H9 (cell line): ENCODE measurements at regions not wholly inside any gene's neighbourhood (a gene's known extent, or its start where the extent isn't known, plus 50 kb on each side); places are given as distances from the start of the nearest gene placed in this dataset.

Experiments
- DNase-seq: peaks from one replicate; pipeline ENCODE4 v3.0.0-alpha.2; 2017
- H2AFZ ChIP-seq: one replicate; pipeline ENCODE4 v1.6.1; 2013; ENCODE audit warnings: mild to moderate bottlenecking, low read length, control low read depth, moderate library complexity
- H2AK5ac ChIP-seq: 2 replicates; pipeline ENCODE4 v1.6.1; 2013; ENCODE audit warnings: low read length, control low read depth, mixed read lengths; ENCODE audit not compliant: insufficient read length
- H2BK120ac ChIP-seq: one replicate; pipeline ENCODE4 v1.6.1; 2013; ENCODE audit warnings: low read depth, mild to moderate bottlenecking, low read length, control low read depth, inconsistent platforms; ENCODE audit not compliant: poor library complexity, severe bottlenecking
- H2BK12ac ChIP-seq: 2 replicates; pipeline ENCODE4 v1.6.1; 2013; ENCODE audit warnings: low read length, control low read depth, mixed read lengths, low read depth; ENCODE audit not compliant: insufficient read length
- H2BK15ac ChIP-seq: 2 replicates; pipeline ENCODE4 v1.6.1; 2013; ENCODE audit warnings: low read depth, low read length, control low read depth
- H2BK20ac ChIP-seq: one replicate; pipeline ENCODE4 v1.6.1; 2013; ENCODE audit warnings: low read depth, mild to moderate bottlenecking, low read length, control low read depth, inconsistent platforms; ENCODE audit not compliant: poor library complexity, severe bottlenecking
- H2BK5ac ChIP-seq: 2 replicates; pipeline ENCODE4 v1.6.1; 2013; ENCODE audit warnings: low read length, control low read depth, mixed read lengths; ENCODE audit not compliant: insufficient read length
- H3K14ac ChIP-seq: 2 replicates; pipeline ENCODE4 v1.6.1; 2013; ENCODE audit warnings: low read length, control low read depth; ENCODE audit not compliant: insufficient read depth
- H3K18ac ChIP-seq: 2 replicates; pipeline ENCODE4 v1.6.1; 2013; ENCODE audit warnings: low read depth, mild to moderate bottlenecking, mixed read lengths, low read length, control low read depth; ENCODE audit not compliant: insufficient read length
- H3K23ac ChIP-seq: 2 replicates; pipeline ENCODE4 v1.6.1; 2013; ENCODE audit warnings: low read length, control low read depth, mixed read lengths, low read depth; ENCODE audit not compliant: insufficient read length
- H3K23me2 ChIP-seq: 2 replicates; pipeline ENCODE4 v1.6.1; 2013; ENCODE audit warnings: low read depth, mild to moderate bottlenecking, mixed read lengths, low read length, control low read depth; ENCODE audit not compliant: insufficient read length, poor library complexity, severe bottlenecking
- H3K27ac ChIP-seq: 2 replicates; pipeline ENCODE4 v1.5.1; 2013; ENCODE audit warnings: low read length, control low read depth, mixed read lengths, low read depth; ENCODE audit not compliant: insufficient read length
- H3K27me3 ChIP-seq: 2 replicates; pipeline ENCODE4 v1.6.1; 2013; ENCODE audit warnings: low read length, control low read depth, inconsistent platforms; ENCODE audit not compliant: insufficient read depth
- H3K4ac ChIP-seq: 2 replicates; pipeline ENCODE4 v1.6.1; 2013; ENCODE audit warnings: low read depth, mild to moderate bottlenecking, control low read depth, inconsistent platforms, low read length, moderate library complexity
- H3K4me1 ChIP-seq: 2 replicates; pipeline ENCODE4 v1.6.1; 2013; ENCODE audit warnings: low read length, control low read depth, inconsistent platforms; ENCODE audit not compliant: insufficient read depth
- H3K4me2 ChIP-seq: 2 replicates; pipeline ENCODE4 v1.6.1; 2013; ENCODE audit warnings: low read length, control low read depth, mixed read lengths; ENCODE audit not compliant: insufficient read length, insufficient read depth
- H3K56ac ChIP-seq: 2 replicates; pipeline ENCODE4 v1.6.1; 2013; ENCODE audit warnings: low read depth, mild to moderate bottlenecking, mixed read lengths, low read length, control low read depth; ENCODE audit not compliant: insufficient read length
- H3K79me1 ChIP-seq: 2 replicates; pipeline ENCODE4 v1.6.1; 2013; ENCODE audit warnings: low read depth, mild to moderate bottlenecking, moderate library complexity, low read length, control low read depth, inconsistent platforms; ENCODE audit not compliant: insufficient read depth, poor library complexity, severe bottlenecking
- H3K79me2 ChIP-seq: 2 replicates; pipeline ENCODE4 v1.6.1; 2013; ENCODE audit warnings: low read length, control low read depth, inconsistent platforms; ENCODE audit not compliant: insufficient read depth
- H3K9ac ChIP-seq: 2 replicates; pipeline ENCODE4 v1.6.1; 2013; ENCODE audit warnings: low read length, control low read depth, mixed read lengths; ENCODE audit not compliant: insufficient read length; ENCODE audit errors: extremely low read depth
- H3K9me3 ChIP-seq: one replicate; pipeline ENCODE4 v1.6.1; 2013; ENCODE audit warnings: low read depth, low read length, inconsistent platforms; ENCODE audit not compliant: control insufficient read depth
- H3T11ph ChIP-seq: one replicate; pipeline ENCODE4 v1.6.1; 2013; ENCODE audit warnings: mild to moderate bottlenecking, low read length, control low read depth, inconsistent platforms
- H4K20me1 ChIP-seq: one replicate; pipeline ENCODE4 v1.6.1; 2013; ENCODE audit not compliant: control insufficient read depth, insufficient read length, insufficient read depth
- H4K5ac ChIP-seq: 2 replicates; pipeline ENCODE4 v1.6.1; 2013; ENCODE audit warnings: low read depth, mild to moderate bottlenecking, mixed read lengths, low read length, control low read depth; ENCODE audit not compliant: insufficient read length
- H4K8ac ChIP-seq: replicated peaks from 2 replicates; pipeline ENCODE4 v1.6.1; 2013; ENCODE audit warnings: low read length, control low read depth, mixed read lengths, low read depth; ENCODE audit not compliant: insufficient read length
- H4K91ac ChIP-seq: 2 replicates; pipeline ENCODE4 v1.6.1; 2013; ENCODE audit warnings: low read depth, mild to moderate bottlenecking, moderate library complexity, mixed read lengths, low read length, control low read depth; ENCODE audit not compliant: insufficient read length
- H3K27ac Mint-ChIP-seq, 3 experiments: 2 replicates in 2 of 3; 3 replicates in 1 of 3; pipeline ENCODE4 v1.8.0; 2020 to 2021; ENCODE audit warnings: mixed read lengths in 3 of 3, mild to moderate bottlenecking in 1 of 3, moderate library complexity in 1 of 3
- H3K27me3 Mint-ChIP-seq: 2 replicates; pipeline ENCODE4 v1.8.0; 2021; ENCODE audit warnings: low read depth, mild to moderate bottlenecking, moderate library complexity, mixed read lengths
- H3K36me3 Mint-ChIP-seq, 3 experiments: 2 replicates in 2 of 3; 3 replicates in 1 of 3; pipeline ENCODE4 v1.8.0; 2020 to 2021; ENCODE audit warnings: low read depth in 3 of 3, mixed read lengths in 3 of 3; ENCODE audit not compliant: insufficient read depth in 1 of 3
- H3K4me1 Mint-ChIP-seq, 2 experiments: 2 replicates each; pipeline ENCODE4 v1.8.0; 2020; ENCODE audit warnings: mixed read lengths in 2 of 2
- H3K4me3 Mint-ChIP-seq, 2 experiments: 2 replicates in 1 of 2; 3 replicates in 1 of 2; pipeline ENCODE4 v1.8.0; 2020 to 2021; ENCODE audit warnings: mild to moderate bottlenecking in 2 of 2, mixed read lengths in 2 of 2, moderate library complexity in 1 of 2
- H3K9me3 Mint-ChIP-seq, 2 experiments: 2 replicates in 1 of 2; 3 replicates in 1 of 2; pipeline ENCODE4 v1.8.0; 2020; ENCODE audit warnings: mild to moderate bottlenecking in 2 of 2, mixed read lengths in 2 of 2, moderate library complexity in 1 of 2
- CTCF ChIP-seq: fragments of 200-600 bp; sonication (generic); conservative IDR thresholded peaks from 3 replicates; pipeline ENCODE4 v1.8.0; 2021; ENCODE audit warnings: antibody characterized with exemption, mild to moderate bottlenecking
- WGBS: extraction: QIAGEN DNeasy Blood & Tissue Kit; methylation state at CpG from one replicate; pipeline ENCODE4 v1.1.7; 2013; ENCODE audit warnings: missing lambda C conversion rate, low lambda C conversion rate, mixed read lengths; ENCODE audit not compliant: insufficient read length; ENCODE audit errors: extremely low coverage; 5-methylcytosine and 5-hydroxymethylcytosine counted together

- H3T11ph ChIP-seq = no peak overlapping the region
- no peak overlapping the region for H3K9ac ChIP-seq
- no peak for TF ChIP-seq CTCF
- Mint-ChIP-seq H3K27me3 (peaks cover 6% of the 10 kb centered on the region), H3K9me3 (peaks cover 6 to 12% of the 10 kb centered on the region in 2 experiments; a peak in 3 of 5 replicates), H3K4me1 (peaks cover 0 to 2% of the 10 kb centered on the region in 2 experiments; a peak in 1 of 4 replicates), H3K4me3 (no peak overlapping the region), H3K27ac (no peak overlapping the region), H3K36me3 (peaks cover 0 to 9% (median 7%) of the 10 kb centered on the region in 3 experiments; a peak in 4 of 7 replicates)
- no peak overlapping the region for H2BK5ac ChIP-seq
- H4K91ac ChIP-seq = no peak overlapping the region
- no peak overlapping the region for H3K27ac ChIP-seq
- no peak overlapping the region for H2BK12ac ChIP-seq
- H4K8ac ChIP-seq = no peak overlapping the region
- no peaks in the 10 kb centered on the region for H3K27me3 ChIP-seq
- H3K9me3 ChIP-seq = no peaks in the 10 kb centered on the region
- H3K4ac ChIP-seq = no peak overlapping the region
- DNase-seq = no peak
- no peak overlapping the region for H3K56ac ChIP-seq
- no peak overlapping the region for H3K18ac ChIP-seq
- no CpG with 5 or more reads among the region's 8 CpGs for WGBS
- H2AK5ac ChIP-seq = no peak overlapping the region
- H3K14ac ChIP-seq = no peak overlapping the region
- no peaks in the 10 kb centered on the region for H3K4me1 ChIP-seq
- H2BK120ac ChIP-seq = no peak overlapping the region
- no peak overlapping the region for H2BK15ac ChIP-seq
- no peaks in the 10 kb centered on the region for H4K20me1 ChIP-seq
- H3K4me2 ChIP-seq = no peak overlapping the region
- H3K23ac ChIP-seq = no peak overlapping the region
- no peak overlapping the region for H4K5ac ChIP-seq
- no peaks in the 10 kb centered on the region for H3K23me2 ChIP-seq
- no peaks in the 10 kb centered on the region for H3K79me2 ChIP-seq
- no peaks in the 10 kb centered on the region for H3K79me1 ChIP-seq
- H2AFZ ChIP-seq = no peak overlapping the region
- H2BK20ac ChIP-seq = no peak overlapping the region
Observed at GRCh38 chr12:5309654-5310053, 122.3 kb upstream of the NTF3 start.
